OCI-LY3 (cell line): ENCODE measurements at regions not wholly inside any gene's neighbourhood (a gene's known extent, or its start where the extent isn't known, plus 50 kb on each side); places are given as distances from the start of the nearest gene placed in this dataset.

Experiments used
- H2AFZ ChIP-seq: fragments of 200-600, 300-600 bp; shearing (Covaris generic); 2 replicates; pipeline ENCODE4 v1.6.0; 2014; ENCODE audit warnings: antibody characterized with exemption, low read depth, low read length
- H3K27ac ChIP-seq: fragments of 200-600, 300-600 bp; sonication (generic); 2 replicates; pipeline ENCODE4 v1.5.1; 2014; ENCODE audit warnings: mild to moderate bottlenecking, low read length, moderate library complexity, mixed read lengths
- H3K27me3 ChIP-seq: fragments of 200-600, 300-600 bp; sonication (generic); 2 replicates; pipeline ENCODE4 v1.6.1; 2014; ENCODE audit warnings: low read depth, low read length, mixed read lengths
- H3K36me3 ChIP-seq: fragments of 200-600, 300-600 bp; sonication (generic); replicated peaks from 2 replicates; pipeline ENCODE3; 2014; ENCODE audit warnings: low read depth, low read length, mixed read lengths
- H3K4me1 ChIP-seq: fragments of 300-600, 200-600 bp; sonication (generic); 2 replicates; pipeline ENCODE4 v1.6.1; 2014; ENCODE audit warnings: low read length, mixed read lengths
- H3K4me2 ChIP-seq: fragments of 200-600, 300-600 bp; sonication (generic); 2 replicates; pipeline ENCODE4 v1.6.1; 2014; ENCODE audit warnings: low read length, mixed read lengths
- H3K4me3 ChIP-seq: fragments of 300-600, 200-600 bp; sonication (generic); 2 replicates; pipeline ENCODE4 v1.5.1; 2014; ENCODE audit warnings: antibody characterized with exemption, mild to moderate bottlenecking, low read length, moderate library complexity
- H3K79me2 ChIP-seq: fragments of 300-600, 200-600 bp; shearing (Covaris generic); 2 replicates; pipeline ENCODE4 v1.6.1; 2014; ENCODE audit warnings: mild to moderate bottlenecking, low read length, mixed read lengths
- H3K9ac ChIP-seq: fragments of 300-600, 200-600 bp; shearing (Covaris generic); 2 replicates; pipeline ENCODE4 v1.6.0; 2014; ENCODE audit warnings: mild to moderate bottlenecking, low read length, moderate library complexity
- H3K9me3 ChIP-seq: fragments of 200-600, 300-600 bp; shearing (Covaris generic); 2 replicates; pipeline ENCODE4 v1.6.1; 2014; ENCODE audit warnings: low read length, mixed read lengths; ENCODE audit not compliant: insufficient read depth
- H4K20me1 ChIP-seq: fragments of 200-600, 300-600 bp; sonication (generic); 2 replicates; pipeline ENCODE4 v1.6.1; 2016; ENCODE audit warnings: low read length, mixed read lengths; ENCODE audit not compliant: insufficient read depth
- CTCF ChIP-seq: fragments of 200-600, 300-600 bp; sonication (generic); IDR thresholded peaks from 2 replicates; pipeline ENCODE4 v1.5.1; 2014; ENCODE audit warnings: antibody characterized with exemption, low read length, low read depth
- EZH2phosphoT487 ChIP-seq: fragments of 200-600 bp; shearing (Covaris generic); IDR thresholded peaks from 2 replicates; pipeline ENCODE4 v1.6.1; 2018; ENCODE audit warnings: antibody characterized with exemption, mixed run types, low read depth

GRCh38 chr16:65413861-65414260 lies 292.0 kb upstream of the CDH11 start:
- Histone ChIP-seq H3K79me2 (no peaks in the 10 kb centered on the region), H3K27me3 (no peaks in the 10 kb centered on the region), H4K20me1 (no peaks in the 10 kb centered on the region), H3K4me1 (no peaks in the 10 kb centered on the region), H3K4me2 (no peak overlapping the region), H3K27ac (no peak overlapping the region), H2AFZ (no peak overlapping the region), H3K4me3 (no peak overlapping the region), H3K9ac (no peak overlapping the region), H3K9me3 (no peaks in the 10 kb centered on the region), H3K36me3 (no peaks in the 10 kb centered on the region)
- TF ChIP-seq EZH2phosphoT487: no peak
- TF ChIP-seq CTCF: no peak

GRCh38 chr16:65410801-65411200 lies 288.9 kb upstream of the CDH11 start:
- Histone ChIP-seq H3K9me3 (no peaks in the 10 kb centered on the region), H3K36me3 (no peaks in the 10 kb centered on the region), H4K20me1 (no peaks in the 10 kb centered on the region), H2AFZ (no peak overlapping the region), H3K4me2 (no peak overlapping the region), H3K4me3 (no peak overlapping the region), H3K9ac (no peak overlapping the region), H3K27me3 (no peaks in the 10 kb centered on the region), H3K27ac (no peak overlapping the region), H3K4me1 (no peaks in the 10 kb centered on the region), H3K79me2 (no peaks in the 10 kb centered on the region)
- TF ChIP-seq CTCF (no peak), EZH2phosphoT487 (no peak)

- Histone ChIP-seq H3K27me3 (no peaks in the 10 kb centered on the region), H3K79me2 (no peaks in the 10 kb centered on the region), H3K4me2 (no peak overlapping the region), H3K4me1 (no peaks in the 10 kb centered on the region), H2AFZ (no peak overlapping the region), H3K36me3 (no peaks in the 10 kb centered on the region), H3K4me3 (no peak overlapping the region), H3K9ac (no peak overlapping the region), H4K20me1 (no peaks in the 10 kb centered on the region), H3K9me3 (no peaks in the 10 kb centered on the region), H3K27ac (no peak overlapping the region)
- TF ChIP-seq EZH2phosphoT487 (no peak), CTCF (no peak)
Observed at GRCh38 chr16:65409510-65409909, 287.6 kb upstream of the CDH11 start.

GRCh38 chr16:65406933-65407332 lies 285.1 kb upstream of the CDH11 start:
- Histone ChIP-seq H3K4me2 (no peak overlapping the region), H3K4me1 (no peaks in the 10 kb centered on the region), H3K79me2 (no peaks in the 10 kb centered on the region), H4K20me1 (no peaks in the 10 kb centered on the region), H3K9me3 (no peaks in the 10 kb centered on the region), H2AFZ (no peak overlapping the region), H3K9ac (no peak overlapping the region), H3K27ac (no peak overlapping the region), H3K27me3 (no peaks in the 10 kb centered on the region), H3K4me3 (no peak overlapping the region), H3K36me3 (no peaks in the 10 kb centered on the region)
- TF ChIP-seq CTCF: no peak
- no peak for TF ChIP-seq EZH2phosphoT487
